ENCODE measurements at regions not wholly inside any gene's neighbourhood (a gene's known extent, or its start where the extent isn't known, plus 50 kb on each side); places are given as distances from the start of the nearest gene placed in this dataset.

DNA sequence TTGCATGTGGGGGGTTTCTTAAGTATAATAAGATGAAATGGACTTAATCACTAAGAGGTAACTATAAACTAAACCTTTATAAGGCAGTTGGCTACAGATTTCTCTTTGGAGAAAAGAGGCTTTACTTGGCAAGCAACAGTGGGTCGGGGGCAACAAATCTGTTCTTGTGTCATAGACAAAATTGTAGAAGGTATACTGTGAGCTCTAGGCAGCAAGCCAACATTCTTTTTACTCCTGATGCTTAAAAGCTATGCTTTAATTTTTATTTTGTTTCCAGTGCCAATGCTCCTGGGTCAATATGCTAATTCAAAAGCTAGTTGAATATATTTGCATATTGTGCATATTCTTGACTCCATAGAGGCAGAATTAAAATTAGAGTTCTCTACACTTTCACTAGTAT, 495.4 kb downstream of the BTBD3 start:
- TF ChIP-seq FOS (IDR thresholded peaks at IDR 0.05; ENCODE audit: borderline replicate concordance, insufficient read depth, low read length) (no peak), POLR2AphosphoS5 (IDR thresholded peaks at IDR 0.05; ENCODE audit: insufficient read depth, low read depth, low read length) (no peak), EZH2 (IDR thresholded peaks at IDR 0.05; ENCODE audit: borderline replicate concordance, low read depth, low read length, severe bottlenecking) (no peak), POLR2A (IDR thresholded peaks at IDR 0.05; ENCODE audit: low read depth, low read length) (no peak), JUN (IDR thresholded peaks at IDR 0.05; ENCODE audit: borderline replicate concordance, insufficient read depth, insufficient read length, low read depth) (no peak), MYC (IDR thresholded peaks at IDR 0.05; ENCODE audit: low read depth, low read length) (no peak), GATA2 (IDR thresholded peaks at IDR 0.05; ENCODE audit: insufficient read depth, insufficient read length, low read depth, low read length) (no peak)
- TF ChIP-seq, protein P1, sequence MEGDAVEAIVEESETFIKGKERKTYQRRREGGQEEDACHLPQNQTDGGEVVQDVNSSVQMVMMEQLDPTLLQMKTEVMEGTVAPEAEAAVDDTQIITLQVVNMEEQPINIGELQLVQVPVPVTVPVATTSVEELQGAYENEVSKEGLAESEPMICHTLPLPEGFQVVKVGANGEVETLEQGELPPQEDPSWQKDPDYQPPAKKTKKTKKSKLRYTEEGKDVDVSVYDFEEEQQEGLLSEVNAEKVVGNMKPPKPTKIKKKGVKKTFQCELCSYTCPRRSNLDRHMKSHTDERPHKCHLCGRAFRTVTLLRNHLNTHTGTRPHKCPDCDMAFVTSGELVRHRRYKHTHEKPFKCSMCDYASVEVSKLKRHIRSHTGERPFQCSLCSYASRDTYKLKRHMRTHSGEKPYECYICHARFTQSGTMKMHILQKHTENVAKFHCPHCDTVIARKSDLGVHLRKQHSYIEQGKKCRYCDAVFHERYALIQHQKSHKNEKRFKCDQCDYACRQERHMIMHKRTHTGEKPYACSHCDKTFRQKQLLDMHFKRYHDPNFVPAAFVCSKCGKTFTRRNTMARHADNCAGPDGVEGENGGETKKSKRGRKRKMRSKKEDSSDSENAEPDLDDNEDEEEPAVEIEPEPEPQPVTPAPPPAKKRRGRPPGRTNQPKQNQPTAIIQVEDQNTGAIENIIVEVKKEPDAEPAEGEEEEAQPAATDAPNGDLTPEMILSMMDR (IDR thresholded peaks at IDR 0.05; ENCODE audit: extremely low read depth in 1 of 2, insufficient read depth in 1 of 2, low read depth in 1 of 2, low read length in 2 of 2), result no peak
- TF ChIP-seq, protein P2, sequence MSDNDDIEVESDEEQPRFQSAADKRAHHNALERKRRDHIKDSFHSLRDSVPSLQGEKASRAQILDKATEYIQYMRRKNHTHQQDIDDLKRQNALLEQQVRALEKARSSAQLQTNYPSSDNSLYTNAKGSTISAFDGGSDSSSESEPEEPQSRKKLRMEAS (IDR thresholded peaks at IDR 0.05; ENCODE audit: insufficient read depth, insufficient read length), result no peak
